ENCODE measurements at regions not wholly inside any gene's neighbourhood (a gene's known extent, or its start where the extent isn't known, plus 50 kb on each side); places are given as distances from the start of the nearest gene placed in this dataset.

DNA sequence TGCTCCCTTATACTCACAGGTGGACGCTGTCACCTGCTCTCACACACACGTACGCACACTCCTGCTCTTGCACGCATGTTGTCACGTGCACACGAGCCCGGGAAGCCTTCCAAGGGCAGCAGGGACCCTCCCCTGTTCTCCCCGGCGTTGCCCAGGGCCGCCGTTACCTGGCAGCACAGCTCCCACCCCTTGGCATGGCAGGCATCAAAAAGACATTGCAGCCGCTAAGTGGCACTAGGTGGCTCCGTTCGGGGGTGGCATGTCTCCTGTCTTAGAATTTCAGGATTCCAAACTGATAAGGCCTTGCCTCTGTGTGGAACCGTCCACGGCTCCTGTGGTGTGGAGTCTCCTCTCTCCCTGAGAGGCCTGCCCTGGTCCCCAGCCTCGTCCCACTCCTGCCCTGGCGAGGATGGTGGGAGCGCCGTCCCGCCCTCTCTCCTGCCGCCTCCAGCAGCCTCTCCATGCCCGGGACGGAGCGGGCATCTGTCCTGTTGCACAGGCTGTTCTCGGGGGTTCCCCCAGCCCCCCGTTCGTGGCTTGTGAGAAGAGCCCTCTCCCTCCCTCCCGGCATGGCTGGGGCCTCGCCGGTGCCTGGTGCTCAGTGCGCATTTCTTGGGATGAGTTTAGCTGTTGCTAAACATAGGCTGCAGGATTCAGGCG, 126.7 kb upstream of the GSE1 start:
- Mint-ChIP-seq H3K27me3 (peaks cover 19% of the 10 kb centered on the region), H3K4me3 (ENCODE audit: low read depth) (no peak overlapping the region), H3K36me3 (ENCODE audit: insufficient read depth) (peaks cover 1% of the 10 kb centered on the region), H3K27ac (no peak overlapping the region), H3K4me1 (ENCODE audit: low read depth) (peaks cover 9% of the 10 kb centered on the region), H3K9me3 (ENCODE audit: low read depth) (no peaks in the 10 kb centered on the region)
- no peak for DNase-seq (ENCODE audit: low spot score, unreplicated experiment)
- TF ChIP-seq, protein P1, sequence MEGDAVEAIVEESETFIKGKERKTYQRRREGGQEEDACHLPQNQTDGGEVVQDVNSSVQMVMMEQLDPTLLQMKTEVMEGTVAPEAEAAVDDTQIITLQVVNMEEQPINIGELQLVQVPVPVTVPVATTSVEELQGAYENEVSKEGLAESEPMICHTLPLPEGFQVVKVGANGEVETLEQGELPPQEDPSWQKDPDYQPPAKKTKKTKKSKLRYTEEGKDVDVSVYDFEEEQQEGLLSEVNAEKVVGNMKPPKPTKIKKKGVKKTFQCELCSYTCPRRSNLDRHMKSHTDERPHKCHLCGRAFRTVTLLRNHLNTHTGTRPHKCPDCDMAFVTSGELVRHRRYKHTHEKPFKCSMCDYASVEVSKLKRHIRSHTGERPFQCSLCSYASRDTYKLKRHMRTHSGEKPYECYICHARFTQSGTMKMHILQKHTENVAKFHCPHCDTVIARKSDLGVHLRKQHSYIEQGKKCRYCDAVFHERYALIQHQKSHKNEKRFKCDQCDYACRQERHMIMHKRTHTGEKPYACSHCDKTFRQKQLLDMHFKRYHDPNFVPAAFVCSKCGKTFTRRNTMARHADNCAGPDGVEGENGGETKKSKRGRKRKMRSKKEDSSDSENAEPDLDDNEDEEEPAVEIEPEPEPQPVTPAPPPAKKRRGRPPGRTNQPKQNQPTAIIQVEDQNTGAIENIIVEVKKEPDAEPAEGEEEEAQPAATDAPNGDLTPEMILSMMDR (IDR thresholded peaks at IDR 0.05; ENCODE audit: unreplicated experiment): no peak

DNA sequence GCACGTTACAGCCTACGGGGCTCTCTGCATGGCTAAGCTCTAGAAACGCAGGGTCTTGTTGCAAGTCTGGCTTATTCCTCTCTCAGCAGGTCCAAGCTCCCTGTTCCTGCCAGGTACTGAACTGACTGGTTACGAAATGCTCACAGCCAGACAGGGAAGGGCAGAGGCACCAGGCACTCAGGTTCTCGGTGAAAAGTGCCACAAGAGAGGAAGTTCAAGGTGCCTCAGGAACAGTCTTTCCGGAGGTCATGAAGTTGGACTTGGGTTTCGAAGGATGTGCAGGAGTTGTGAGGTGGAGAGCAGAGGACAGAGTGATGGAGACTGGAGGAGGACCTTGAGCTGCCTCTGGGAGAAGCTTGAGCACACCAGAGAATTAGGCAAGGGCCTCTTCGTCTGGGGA, 124.7 kb upstream of the GSE1 start:
- Mint-ChIP-seq H3K27ac (no peak overlapping the region), H3K4me1 (ENCODE audit: low read depth) (peaks cover 17% of the 10 kb centered on the region), H3K4me3 (ENCODE audit: low read depth) (no peak overlapping the region), H3K9me3 (ENCODE audit: low read depth) (no peaks in the 10 kb centered on the region), H3K27me3 (peaks cover 16% of the 10 kb centered on the region), H3K36me3 (ENCODE audit: insufficient read depth) (peaks cover 1% of the 10 kb centered on the region)
- DNase-seq (ENCODE audit: low spot score, unreplicated experiment): no peak
- TF ChIP-seq, protein P1 (IDR thresholded peaks at IDR 0.05; ENCODE audit: unreplicated experiment): no peak

DNA sequence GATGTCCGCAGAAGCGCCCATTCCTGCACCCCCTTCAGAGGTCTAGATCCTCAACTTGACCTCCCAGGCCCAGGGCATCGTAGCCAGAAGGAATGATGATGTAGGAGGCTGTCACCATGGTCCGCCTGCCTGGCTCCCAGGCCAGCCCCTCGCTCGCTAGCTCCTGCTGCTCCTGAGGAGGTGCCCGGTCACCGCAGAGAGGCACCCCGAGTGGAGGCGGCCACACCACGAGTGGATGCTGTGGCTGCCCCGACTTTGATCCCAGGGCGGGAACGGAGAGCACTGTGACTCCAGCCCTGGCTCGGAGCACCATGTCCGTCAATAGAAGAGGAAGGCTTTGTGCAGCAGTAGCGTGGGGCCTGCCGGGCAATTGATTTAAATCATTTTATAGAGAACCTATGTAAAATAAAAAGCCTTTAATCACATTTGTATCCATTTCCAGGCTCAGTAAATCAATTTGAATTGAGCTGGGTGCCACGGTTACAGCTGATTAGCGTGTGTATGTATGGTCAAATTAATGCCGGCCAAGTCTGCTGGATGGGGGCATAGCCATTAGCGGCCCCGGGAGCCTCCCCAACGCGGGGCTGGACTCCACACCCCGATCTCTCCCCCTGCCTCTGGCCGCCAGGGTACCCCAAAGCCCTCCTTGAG, 122.6 kb upstream of the GSE1 start:
- peaks cover 1% of the 10 kb centered on the region for H3K36me3 Mint-ChIP-seq (ENCODE audit: insufficient read depth)
- peaks cover 14% of the 10 kb centered on the region for H3K27me3 Mint-ChIP-seq
- no peaks in the 10 kb centered on the region for H3K9me3 Mint-ChIP-seq (ENCODE audit: low read depth)
- DNase-seq (ENCODE audit: low spot score, unreplicated experiment): no peak
- peaks cover 14% of the 10 kb centered on the region for H3K4me1 Mint-ChIP-seq (ENCODE audit: low read depth)
- TF ChIP-seq, protein P1 (IDR thresholded peaks at IDR 0.05; ENCODE audit: unreplicated experiment): no peak
- no peak overlapping the region for H3K4me3 Mint-ChIP-seq (ENCODE audit: low read depth)
- no peak overlapping the region for H3K27ac Mint-ChIP-seq

DNA sequence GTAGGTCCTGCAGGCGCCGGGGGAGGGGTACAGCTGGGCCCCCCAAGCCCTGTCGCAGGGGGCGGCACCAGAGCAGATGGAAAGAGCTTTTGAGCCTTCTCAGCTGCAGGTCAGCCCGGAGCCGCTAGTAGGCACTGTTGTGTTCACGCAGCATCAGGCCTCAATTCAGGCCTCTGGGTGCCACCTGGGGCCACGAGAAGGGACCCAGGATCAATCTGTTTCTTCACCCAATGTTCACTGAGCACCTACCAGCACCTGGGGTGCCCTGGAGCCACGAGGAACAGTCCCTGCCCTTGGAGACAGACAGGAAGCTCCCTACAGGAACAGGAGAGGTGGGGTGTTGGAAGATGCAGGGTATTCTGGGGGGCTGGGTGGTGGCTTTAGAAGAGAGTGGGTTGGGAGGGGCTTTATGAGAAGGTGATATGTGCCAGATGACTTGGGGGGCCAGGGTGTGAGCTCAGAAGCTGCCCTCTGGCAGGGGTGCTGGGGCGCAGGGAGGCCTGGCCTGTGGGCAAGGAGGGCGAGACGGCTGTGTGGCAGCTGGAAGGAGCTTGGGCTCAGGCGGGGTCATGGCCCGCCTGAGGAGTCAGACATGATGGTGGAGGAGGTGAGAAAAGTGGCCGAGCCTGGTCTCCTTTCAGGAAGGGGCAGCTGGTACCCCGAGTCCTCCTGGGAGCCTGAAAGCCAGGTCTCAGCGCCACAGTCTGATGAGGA, 121.9 kb upstream of the GSE1 start:
- Mint-ChIP-seq H3K27me3 (peaks cover 11% of the 10 kb centered on the region), H3K27ac (no peak overlapping the region), H3K9me3 (ENCODE audit: low read depth) (no peaks in the 10 kb centered on the region), H3K36me3 (ENCODE audit: insufficient read depth) (peaks cover 1% of the 10 kb centered on the region), H3K4me3 (ENCODE audit: low read depth) (no peak overlapping the region), H3K4me1 (ENCODE audit: low read depth) (peaks cover 13% of the 10 kb centered on the region)
- no peak for DNase-seq (ENCODE audit: low spot score, unreplicated experiment)
- TF ChIP-seq, protein P1 (IDR thresholded peaks at IDR 0.05; ENCODE audit: unreplicated experiment): peak; percentile 60

DNA sequence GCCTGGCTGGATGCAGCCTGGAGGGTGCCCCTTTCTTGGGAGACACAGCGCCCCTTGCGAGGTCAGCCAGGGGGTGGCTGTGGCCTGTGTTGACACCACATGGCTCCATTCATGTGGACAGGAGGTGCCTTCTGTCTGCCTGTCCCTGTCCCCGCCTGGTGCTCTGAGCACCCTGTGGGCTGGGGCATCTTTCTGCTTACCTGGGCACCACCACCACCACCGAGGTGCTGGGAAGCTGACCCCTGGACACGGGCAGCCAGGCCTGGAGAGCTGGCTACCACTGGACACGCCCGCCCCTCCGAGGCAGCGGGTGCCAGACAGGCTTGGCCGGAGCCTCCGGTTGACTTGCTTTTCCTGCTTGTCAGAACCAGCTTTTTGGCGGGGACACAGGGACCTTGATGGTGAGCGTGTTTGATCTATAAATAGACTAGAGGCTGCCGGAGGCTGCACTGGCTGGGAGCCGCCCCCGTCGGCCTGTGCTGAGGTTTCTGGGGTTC, 121.3 kb upstream of the GSE1 start:
- TF ChIP-seq, protein P1 (IDR thresholded peaks at IDR 0.05; ENCODE audit: unreplicated experiment): no peak

More for the DNA sequence above, 121.3 kb upstream of the GSE1 start:
- H3K27ac Mint-ChIP-seq: no peak overlapping the region
- no peaks in the 10 kb centered on the region for H3K9me3 Mint-ChIP-seq (ENCODE audit: low read depth)
- H3K4me1 Mint-ChIP-seq (ENCODE audit: low read depth): peaks cover 13% of the 10 kb centered on the region
- H3K27me3 Mint-ChIP-seq: peaks cover 10% of the 10 kb centered on the region
- H3K4me3 Mint-ChIP-seq (ENCODE audit: low read depth): no peak overlapping the region
- H3K36me3 Mint-ChIP-seq (ENCODE audit: insufficient read depth): peaks cover 1% of the 10 kb centered on the region
- DNase-seq (ENCODE audit: low spot score, unreplicated experiment): no peak
